ENCODE measurements at regions not wholly inside any gene's neighbourhood (a gene's known extent, or its start where the extent isn't known, plus 50 kb on each side); places are given as distances from the start of the nearest gene placed in this dataset.
"Not testable (repeated sequence)": the region's sequence is repeated elsewhere in the genome, so short reads cannot be mapped to it uniquely, and the experiment has no call there.

- DNase-seq, result no peak
Observed at GRCh38 chr13:38415233-38415632, 65.6 kb downstream of the UFM1 start.

- no peak for DNase-seq
Observed at GRCh38 chr13:38417241-38417640, 67.6 kb downstream of the UFM1 start.

- no peak for DNase-seq
Observed at GRCh38 chr13:38417727-38418126, 68.1 kb downstream of the UFM1 start.

- DNase-seq, result no peak
Observed at GRCh38 chr13:38418286-38418685, 68.6 kb downstream of the UFM1 start.

- DNase-seq, result no peak
Observed at GRCh38 chr13:38419312-38419873, 69.7 kb downstream of the UFM1 start.

- no peak for DNase-seq
Observed at GRCh38 chr13:38421590-38422560, 72.2 kb downstream of the UFM1 start.

- DNase-seq, result no peak
Observed at GRCh38 chr13:38429916-38430315, 80.3 kb downstream of the UFM1 start.

- DNase-seq, result no peak
Observed at GRCh38 chr13:38430796-38431195, 81.1 kb downstream of the UFM1 start.

- no peak for DNase-seq
Observed at GRCh38 chr13:38440666-38441065, 91.0 kb downstream of the UFM1 start.

GRCh38 chr13:38444904-38445303 lies 95.3 kb downstream of the UFM1 start:
- DNase-seq, result no peak

GRCh38 chr13:38452656-38453055 lies 103.0 kb downstream of the UFM1 start:
- DNase-seq, result no peak

- DNase-seq, result no peak
Observed at GRCh38 chr13:38462605-38463004, 113.0 kb downstream of the UFM1 start.

GRCh38 chr13:38463048-38463447 lies 113.4 kb downstream of the UFM1 start:
- no peak for DNase-seq

- DNase-seq, result not testable (repeated sequence)
Observed at GRCh38 chr13:38472411-38472810, 122.8 kb downstream of the UFM1 start.

- DNase-seq, result no peak
Observed at GRCh38 chr13:38473305-38473704, 123.7 kb downstream of the UFM1 start.

GRCh38 chr13:38477676-38478075 lies 128.0 kb downstream of the UFM1 start:
- DNase-seq, result no peak

GRCh38 chr13:38483623-38484022 lies 134.0 kb downstream of the UFM1 start:
- DNase-seq, result no peak

- DNase-seq, result no peak
Observed at GRCh38 chr13:38490657-38491056, 141.0 kb downstream of the UFM1 start.

- DNase-seq, result no peak
Observed at GRCh38 chr13:38494445-38494844, 144.8 kb downstream of the UFM1 start.

GRCh38 chr13:38496917-38497316 lies 147.3 kb downstream of the UFM1 start:
- DNase-seq, result no peak

GRCh38 chr13:38498271-38498670 lies 148.6 kb downstream of the UFM1 start:
- DNase-seq, result no peak

GRCh38 chr13:38514575-38514974 lies 164.9 kb downstream of the UFM1 start:
- no peak for DNase-seq

- no peak for DNase-seq
Observed at GRCh38 chr13:38518328-38518727, 168.5 kb upstream of the FREM2 start.

- no peak for DNase-seq
Observed at GRCh38 chr13:38519229-38519911, 167.5 kb upstream of the FREM2 start.
